DOHH2 (cell line): ENCODE measurements at regions not wholly inside any gene's neighbourhood (a gene's known extent, or its start where the extent isn't known, plus 50 kb on each side); places are given as distances from the start of the nearest gene placed in this dataset.

Experiments used
- H3F3A ChIP-seq: fragments of 200-600 bp; sonication (generic), shearing (Covaris generic); 2 replicates; pipeline ENCODE4 v1.6.0; 2016; ENCODE audit warnings: antibody characterized with exemption, mild to moderate bottlenecking; ENCODE audit not compliant: control insufficient read depth, insufficient read depth
- H3K27ac ChIP-seq: fragments of 200-600 bp; sonication (generic); 2 replicates; pipeline ENCODE4 v1.5.1; 2014; ENCODE audit warnings: low read depth, mild to moderate bottlenecking, low read length, moderate library complexity
- H3K27me3 ChIP-seq: fragments of 200-600 bp; sonication (generic); 2 replicates; pipeline ENCODE4 v1.6.1; 2014; ENCODE audit warnings: mild to moderate bottlenecking, low read length, mixed read lengths; ENCODE audit not compliant: control insufficient read depth
- H3K36me3 ChIP-seq: fragments of 200-600 bp; sonication (generic); 2 replicates; pipeline ENCODE4 v1.6.1; 2014; ENCODE audit warnings: mild to moderate bottlenecking, low read length, moderate library complexity, mixed read lengths; ENCODE audit not compliant: control insufficient read depth
- H3K4me1 ChIP-seq: fragments of 200-600 bp; sonication (generic); 2 replicates; pipeline ENCODE4 v1.6.1; 2014; ENCODE audit warnings: mild to moderate bottlenecking, low read length, mixed read lengths; ENCODE audit not compliant: control insufficient read depth
- H3K4me2 ChIP-seq: fragments of 200-600 bp; sonication (generic); 2 replicates; pipeline ENCODE4 v1.6.0; 2014; ENCODE audit warnings: mild to moderate bottlenecking, low read length, moderate library complexity
- H3K4me3 ChIP-seq: fragments of 200-600 bp; sonication (generic); 2 replicates; pipeline ENCODE4 v1.5.1; 2014; ENCODE audit warnings: mild to moderate bottlenecking, low read length, mixed read lengths
- H3K79me2 ChIP-seq: fragments of 200-600 bp; sonication (generic); 2 replicates; pipeline ENCODE4 v1.6.1; 2014; ENCODE audit warnings: mild to moderate bottlenecking, low read length, mixed read lengths; ENCODE audit not compliant: control insufficient read depth
- H3K9me2 ChIP-seq: fragments of 200-600 bp; sonication (generic); replicated peaks from 2 replicates; pipeline ENCODE4 v1.6.1; 2014; ENCODE audit warnings: mild to moderate bottlenecking, low read length, mixed read lengths; ENCODE audit not compliant: control insufficient read depth
- H3K9me3 ChIP-seq: fragments of 200-600 bp; sonication (generic); 2 replicates; pipeline ENCODE4 v1.6.1; 2014; ENCODE audit warnings: antibody characterized with exemption, low read length, mixed read lengths; ENCODE audit not compliant: control insufficient read depth, insufficient read depth
- H4K20me1 ChIP-seq: fragments of 200-600 bp; sonication (generic); 2 replicates; pipeline ENCODE4 v1.6.0; 2014; ENCODE audit warnings: low read depth, mild to moderate bottlenecking, antibody characterized with exemption, low read length, moderate library complexity; ENCODE audit not compliant: control insufficient read depth, insufficient read depth
- CTCF ChIP-seq: fragments of 200-600 bp; sonication (generic); IDR thresholded peaks from one replicate; pipeline ENCODE4 v1.5.1; 2014; ENCODE audit warnings: antibody characterized with exemption, mild to moderate bottlenecking, low read depth, low read length; ENCODE audit not compliant: poor library complexity, severe bottlenecking
- EZH2phosphoT487 ChIP-seq: fragments of 200-600 bp; sonication (generic); IDR thresholded peaks from 2 replicates; pipeline ENCODE4 v1.6.1; 2017; ENCODE audit warnings: borderline replicate concordance, mild to moderate bottlenecking, antibody characterized with exemption, low read length, moderate library complexity, mixed read lengths

- H3K27ac ChIP-seq = no peak overlapping the region
- H3K4me1 ChIP-seq = no peaks in the 10 kb centered on the region
- H3K4me2 ChIP-seq = no peak overlapping the region
- TF ChIP-seq CTCF (no peak), EZH2phosphoT487 (no peak)
- no peaks in the 10 kb centered on the region for H3K9me3 ChIP-seq
- no peaks in the 10 kb centered on the region for H3F3A ChIP-seq
- no peaks in the 10 kb centered on the region; the same call in 1 of the 2 replicates for H3K9me2 ChIP-seq
- no peak overlapping the region for H3K4me3 ChIP-seq
- H4K20me1 ChIP-seq = no peaks in the 10 kb centered on the region
- H3K36me3 ChIP-seq = no peaks in the 10 kb centered on the region
- no peaks in the 10 kb centered on the region for H3K27me3 ChIP-seq
- H3K79me2 ChIP-seq = no peaks in the 10 kb centered on the region
Measured at GRCh38 chr5:84816160-84816559, 431.5 kb upstream of the EDIL3 start.

GRCh38 chr5:84805473-84805872, 420.8 kb upstream of the EDIL3 start:
- H3K27ac ChIP-seq = no peak overlapping the region
- H3F3A ChIP-seq = no peaks in the 10 kb centered on the region
- no peaks in the 10 kb centered on the region for H3K9me3 ChIP-seq
- no peak for TF ChIP-seq EZH2phosphoT487
- no peak for TF ChIP-seq CTCF
- H3K4me3 ChIP-seq = no peak overlapping the region
- H3K36me3 ChIP-seq = no peaks in the 10 kb centered on the region
- H3K4me1 ChIP-seq = no peaks in the 10 kb centered on the region
- H3K9me2 ChIP-seq = no peaks in the 10 kb centered on the region
- no peaks in the 10 kb centered on the region for H3K79me2 ChIP-seq
- H3K4me2 ChIP-seq = no peak overlapping the region
- H4K20me1 ChIP-seq = no peaks in the 10 kb centered on the region
- H3K27me3 ChIP-seq = no peaks in the 10 kb centered on the region

- Histone ChIP-seq H3K4me1 (no peaks in the 10 kb centered on the region), H3F3A (no peaks in the 10 kb centered on the region), H3K36me3 (no peaks in the 10 kb centered on the region), H3K27ac (no peak overlapping the region), H3K9me3 (no peaks in the 10 kb centered on the region), H3K4me3 (no peak overlapping the region), H4K20me1 (no peaks in the 10 kb centered on the region), H3K79me2 (no peaks in the 10 kb centered on the region), H3K27me3 (no peaks in the 10 kb centered on the region), H3K4me2 (no peak overlapping the region), H3K9me2 (no peaks in the 10 kb centered on the region)
- no peak for TF ChIP-seq CTCF
- no peak for TF ChIP-seq EZH2phosphoT487
Measured at GRCh38 chr5:84796399-84796798, 411.7 kb upstream of the EDIL3 start.
